ENCODE measurements at regions not wholly inside any gene's neighbourhood (a gene's known extent, or its start where the extent isn't known, plus 50 kb on each side); places are given as distances from the start of the nearest gene placed in this dataset.
A peak's percentile ranks its signal among the peaks of the same experiment; 100 is the strongest.

GRCh38 chr1:5632224-5632623, 360.0 kb downstream of the NPHP4 start:
- Histone ChIP-seq H3K36me3 (no peaks in the 10 kb centered on the region), H3K9me3 (no peaks in the 10 kb centered on the region), H3K27me3 (peaks cover 0 to 32% (median 0%) of the 10 kb centered on the region in 3 donors), H3K4me1 (no peaks in the 10 kb centered on the region), H3K4me3 (no peak overlapping the region), H3K27ac (no peak overlapping the region)
- 32 to 36% (median 35%) methylated on average over 4 of the region's 4 CpGs for WGBS, 5 donors
- intact Hi-C loops (cut with DNase I; ENCODE audit: low total_unique reads) = no loop called here
- DNase-seq = peak in 1 of 2 donors; percentile 21
- no peak for TF ChIP-seq CTCF (IDR thresholded peaks at IDR 0.05)
- TF ChIP-seq POLR2A (IDR thresholded peaks at IDR 0.05) = no peak
- no peak for TF ChIP-seq POLR2AphosphoS5 (IDR thresholded peaks at IDR 0.05)
- no peak for TF ChIP-seq EP300 (IDR thresholded peaks at IDR 0.05)

GRCh38 chr1:5628416-5628815, 363.8 kb downstream of the NPHP4 start:
- no peak overlapping the region for H3K4me3 ChIP-seq
- H3K4me1 ChIP-seq = no peaks in the 10 kb centered on the region
- intact Hi-C loops (cut with DNase I; ENCODE audit: low total_unique reads) = no loop called here
- TF ChIP-seq CTCF (IDR thresholded peaks at IDR 0.05) (no peak), POLR2AphosphoS5 (IDR thresholded peaks at IDR 0.05) (no peak), EP300 (IDR thresholded peaks at IDR 0.05) (no peak), POLR2A (IDR thresholded peaks at IDR 0.05) (no peak)
- H3K36me3 ChIP-seq = no peaks in the 10 kb centered on the region
- WGBS, 5 donors = 64 to 79% (median 76%) methylated on average over 2 of the region's 2 CpGs
- no peak overlapping the region for H3K27ac ChIP-seq
- no peaks in the 10 kb centered on the region for H3K9me3 ChIP-seq
- peaks cover 0 to 17% (median 0%) of the 10 kb centered on the region in 3 donors for H3K27me3 ChIP-seq
- no peak for DNase-seq

DNA sequence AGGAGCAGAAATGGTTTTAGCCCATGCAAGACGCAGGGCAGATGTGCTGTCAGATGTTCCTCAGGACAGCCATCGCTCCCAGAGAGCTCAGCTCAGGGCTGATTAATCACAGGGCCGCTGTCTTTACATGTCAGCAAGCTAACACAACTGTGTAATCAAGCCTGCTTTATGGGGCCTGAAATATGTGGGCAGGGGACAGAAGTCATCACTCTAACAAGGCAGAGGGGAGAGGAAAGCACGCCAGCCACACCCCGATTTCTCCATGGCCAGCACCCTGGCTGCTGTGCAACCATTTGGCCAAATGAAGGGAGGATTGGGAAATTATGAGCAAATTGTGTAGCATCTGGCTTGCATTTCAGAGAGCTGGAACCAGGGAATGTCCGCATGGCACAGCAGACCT, 368.8 kb downstream of the NPHP4 start:
- no peak overlapping the region for H3K4me3 ChIP-seq
- TF ChIP-seq POLR2AphosphoS5 (IDR thresholded peaks at IDR 0.05) = no peak
- TF ChIP-seq EP300 (IDR thresholded peaks at IDR 0.05) = no peak
- no peak for TF ChIP-seq POLR2A (IDR thresholded peaks at IDR 0.05)
- no peak for TF ChIP-seq CTCF (IDR thresholded peaks at IDR 0.05)
- intact Hi-C loops (cut with DNase I; ENCODE audit: low total_unique reads) = no loop called here
- no peaks in the 10 kb centered on the region for H3K9me3 ChIP-seq
- H3K27ac ChIP-seq = no peak overlapping the region
- H3K27me3 ChIP-seq = peaks cover 0 to 23% (median 4%) of the 10 kb centered on the region in 3 donors
- no peaks in the 10 kb centered on the region for H3K36me3 ChIP-seq
- H3K4me1 ChIP-seq = no peaks in the 10 kb centered on the region
- DNase-seq = no peak
- 51 to 64% (median 60%) methylated on average over 4 to 6 of the region's 6 CpGs for WGBS, 5 donors

DNA sequence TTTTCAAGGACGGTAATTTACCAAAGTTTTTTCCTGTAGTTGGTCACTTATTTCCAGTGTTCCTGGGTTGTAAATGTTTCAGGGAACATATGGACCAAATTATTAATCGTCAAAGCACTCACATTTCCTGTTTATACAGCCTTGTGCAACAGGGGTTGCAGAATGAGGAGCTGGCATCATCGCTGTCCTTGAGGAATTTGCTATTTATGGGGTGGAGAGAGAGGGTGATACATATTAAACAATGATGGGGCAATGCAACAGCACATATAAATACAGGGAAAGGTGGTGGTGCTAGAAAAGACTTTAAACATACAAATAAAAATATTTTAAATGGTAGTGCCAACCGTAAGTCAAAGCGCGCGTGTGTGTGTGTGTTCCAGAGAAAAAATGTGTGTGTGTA, 369.8 kb downstream of the NPHP4 start:
- TF ChIP-seq POLR2AphosphoS5 (IDR thresholded peaks at IDR 0.05) (no peak), POLR2A (IDR thresholded peaks at IDR 0.05) (no peak)

GRCh38 chr1:5621692-5622091, 370.5 kb downstream of the NPHP4 start:
- WGBS, 5 donors = 79 to 80% (median 80%) methylated on average over 8 of the region's 8 CpGs
- no peak for TF ChIP-seq POLR2A (IDR thresholded peaks at IDR 0.05)
- no peak for TF ChIP-seq CTCF (IDR thresholded peaks at IDR 0.05)
- no peak for TF ChIP-seq POLR2AphosphoS5 (IDR thresholded peaks at IDR 0.05)
- no peak for TF ChIP-seq EP300 (IDR thresholded peaks at IDR 0.05)
- DNase-seq = no peak
- Histone ChIP-seq H3K27ac (no peak overlapping the region), H3K4me3 (no peak overlapping the region), H3K4me1 (no peaks in the 10 kb centered on the region), H3K36me3 (no peaks in the 10 kb centered on the region), H3K27me3 (peaks cover 0 to 36% (median 4%) of the 10 kb centered on the region in 3 donors), H3K9me3 (no peaks in the 10 kb centered on the region)
- intact Hi-C loops (cut with DNase I; ENCODE audit: low total_unique reads) = no loop called here

More for the DNA sequence above, 369.8 kb downstream of the NPHP4 start:
- H3K27ac ChIP-seq = no peak overlapping the region
- intact Hi-C loops (cut with DNase I; ENCODE audit: low total_unique reads) = no loop called here
- WGBS, 5 donors = 73 to 81% (median 77%) methylated on average over 7 of the region's 7 CpGs
- H3K9me3 ChIP-seq = no peaks in the 10 kb centered on the region
- H3K27me3 ChIP-seq = peaks cover 0 to 29% (median 4%) of the 10 kb centered on the region in 3 donors
- no peak for DNase-seq
- H3K36me3 ChIP-seq = no peaks in the 10 kb centered on the region
- no peak overlapping the region for H3K4me3 ChIP-seq
- H3K4me1 ChIP-seq = no peaks in the 10 kb centered on the region
